ENCODE measurements at regions not wholly inside any gene's neighbourhood (a gene's known extent, or its start where the extent isn't known, plus 50 kb on each side); places are given as distances from the start of the nearest gene placed in this dataset.

DNA sequence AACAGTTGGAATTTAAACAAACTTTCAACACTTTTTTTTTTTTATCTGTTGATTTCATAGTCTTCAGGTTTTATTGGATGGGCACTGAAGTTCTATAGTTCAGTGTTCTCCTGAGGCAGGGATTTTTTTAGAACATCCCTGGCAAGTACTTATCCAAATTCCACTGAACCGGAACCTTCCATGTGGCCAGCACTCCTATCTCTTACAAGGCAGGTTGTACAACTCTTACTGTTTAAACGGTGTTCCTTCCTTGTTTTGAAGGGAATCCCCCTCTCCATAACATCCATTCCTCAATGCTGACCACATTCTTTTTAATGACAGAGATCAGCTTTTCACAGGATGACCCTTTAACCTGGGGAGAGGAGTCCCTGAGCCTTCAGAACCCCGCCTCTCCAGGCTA, 238.9 kb upstream of the CTBP2 start:
- TF ChIP-seq, protein P1, sequence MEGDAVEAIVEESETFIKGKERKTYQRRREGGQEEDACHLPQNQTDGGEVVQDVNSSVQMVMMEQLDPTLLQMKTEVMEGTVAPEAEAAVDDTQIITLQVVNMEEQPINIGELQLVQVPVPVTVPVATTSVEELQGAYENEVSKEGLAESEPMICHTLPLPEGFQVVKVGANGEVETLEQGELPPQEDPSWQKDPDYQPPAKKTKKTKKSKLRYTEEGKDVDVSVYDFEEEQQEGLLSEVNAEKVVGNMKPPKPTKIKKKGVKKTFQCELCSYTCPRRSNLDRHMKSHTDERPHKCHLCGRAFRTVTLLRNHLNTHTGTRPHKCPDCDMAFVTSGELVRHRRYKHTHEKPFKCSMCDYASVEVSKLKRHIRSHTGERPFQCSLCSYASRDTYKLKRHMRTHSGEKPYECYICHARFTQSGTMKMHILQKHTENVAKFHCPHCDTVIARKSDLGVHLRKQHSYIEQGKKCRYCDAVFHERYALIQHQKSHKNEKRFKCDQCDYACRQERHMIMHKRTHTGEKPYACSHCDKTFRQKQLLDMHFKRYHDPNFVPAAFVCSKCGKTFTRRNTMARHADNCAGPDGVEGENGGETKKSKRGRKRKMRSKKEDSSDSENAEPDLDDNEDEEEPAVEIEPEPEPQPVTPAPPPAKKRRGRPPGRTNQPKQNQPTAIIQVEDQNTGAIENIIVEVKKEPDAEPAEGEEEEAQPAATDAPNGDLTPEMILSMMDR (IDR thresholded peaks at IDR 0.05; ENCODE audit: control insufficient read depth, extremely low read depth, insufficient read depth): no peak
- DNase-seq (ENCODE audit: low read depth): peak; percentile 33
- no peak overlapping the region for H3K4me3 ChIP-seq (ENCODE audit: low read depth, low read length)

DNA sequence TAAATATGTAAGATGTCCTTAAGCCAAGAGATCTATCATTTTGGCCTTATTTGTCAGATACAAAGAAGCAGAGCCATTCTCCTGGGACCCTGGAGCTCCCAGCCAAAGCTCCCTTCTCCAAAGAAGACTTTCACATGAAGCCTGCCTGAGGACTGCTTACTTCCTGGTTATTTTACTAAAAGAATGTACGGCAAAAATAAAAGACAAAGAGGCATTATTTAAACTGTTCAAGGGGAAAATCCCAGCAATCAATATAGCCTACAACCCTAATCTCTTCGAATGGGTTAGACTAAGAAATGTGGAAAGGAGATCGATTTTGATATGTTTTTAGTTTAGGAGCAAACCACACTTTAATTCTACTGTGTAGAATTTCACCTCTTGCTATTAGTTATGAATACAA, 237.9 kb upstream of the CTBP2 start:
- H3K4me3 ChIP-seq (ENCODE audit: low read depth, low read length): no peak overlapping the region
- TF ChIP-seq, protein P1 (IDR thresholded peaks at IDR 0.05; ENCODE audit: control insufficient read depth, extremely low read depth, insufficient read depth): no peak
- DNase-seq (ENCODE audit: low read depth): no peak

DNA sequence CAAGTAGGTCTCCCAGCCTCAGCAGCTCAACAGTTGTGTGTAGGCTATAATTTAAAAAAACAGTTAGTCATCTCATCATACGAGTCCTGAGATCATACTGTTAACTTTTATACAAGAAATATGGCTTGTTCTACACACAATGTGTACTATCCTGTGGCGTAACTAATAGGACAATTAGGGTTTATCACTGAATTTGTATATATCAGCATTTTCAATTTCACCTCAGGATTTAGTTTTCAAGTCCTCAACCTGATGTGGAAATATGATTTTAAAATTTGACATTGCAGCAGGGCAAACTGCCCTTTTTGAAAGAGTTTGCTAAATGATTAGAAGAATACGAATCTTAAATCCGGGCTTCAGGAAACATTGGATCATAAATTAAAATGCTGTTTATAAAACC, 237.2 kb upstream of the CTBP2 start:
- no peak overlapping the region for H3K4me3 ChIP-seq (ENCODE audit: low read depth, low read length)
- TF ChIP-seq, protein P1 (IDR thresholded peaks at IDR 0.05; ENCODE audit: control insufficient read depth, extremely low read depth, insufficient read depth): no peak
- no peak for DNase-seq (ENCODE audit: low read depth)

DNA sequence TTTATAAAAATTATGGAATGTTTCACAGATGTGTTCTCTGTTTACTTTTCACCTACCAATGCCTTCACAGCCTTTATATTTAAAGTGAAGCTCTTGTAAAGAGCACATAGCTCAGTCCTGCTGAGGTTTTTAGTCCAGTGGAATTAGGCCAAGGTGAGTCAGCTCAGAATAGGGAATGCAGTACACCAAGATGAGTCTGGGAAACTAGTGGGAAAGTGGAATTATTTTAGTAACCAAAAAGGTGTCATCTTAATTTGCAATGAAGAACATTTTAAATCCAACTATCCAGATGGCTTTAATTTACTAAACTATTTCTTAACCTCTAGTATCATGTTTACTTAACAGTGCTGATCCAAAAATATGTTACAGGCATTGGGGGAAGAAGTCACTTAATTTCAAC, 236.3 kb upstream of the CTBP2 start:
- H3K4me3 ChIP-seq (ENCODE audit: low read depth, low read length): no peak overlapping the region
- TF ChIP-seq, protein P1 (IDR thresholded peaks at IDR 0.05; ENCODE audit: control insufficient read depth, extremely low read depth, insufficient read depth): no peak
- DNase-seq (ENCODE audit: low read depth): no peak

DNA sequence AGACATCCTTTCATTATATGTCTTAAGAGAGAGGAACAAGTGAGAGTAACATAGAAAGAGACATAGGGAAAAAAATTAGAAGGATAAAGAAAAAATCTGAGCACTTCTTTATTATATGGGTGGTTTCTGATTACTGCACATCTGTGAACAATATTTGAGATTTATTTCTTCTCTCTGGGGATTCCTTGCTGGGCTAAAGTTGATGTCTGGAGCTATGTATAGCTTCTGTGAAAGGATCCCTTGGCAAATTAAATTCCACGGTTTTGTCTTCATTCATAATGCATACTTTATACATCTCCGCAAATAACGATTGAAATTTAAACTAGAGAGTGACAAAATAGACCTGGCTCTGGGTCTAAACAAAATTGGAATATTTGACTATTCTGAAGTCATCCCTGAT, 232.2 kb upstream of the CTBP2 start:
- no peak for DNase-seq (ENCODE audit: low read depth)
- H3K4me3 ChIP-seq (ENCODE audit: low read depth, low read length): no peak overlapping the region
- TF ChIP-seq, protein P1 (IDR thresholded peaks at IDR 0.05; ENCODE audit: control insufficient read depth, extremely low read depth, insufficient read depth): no peak

DNA sequence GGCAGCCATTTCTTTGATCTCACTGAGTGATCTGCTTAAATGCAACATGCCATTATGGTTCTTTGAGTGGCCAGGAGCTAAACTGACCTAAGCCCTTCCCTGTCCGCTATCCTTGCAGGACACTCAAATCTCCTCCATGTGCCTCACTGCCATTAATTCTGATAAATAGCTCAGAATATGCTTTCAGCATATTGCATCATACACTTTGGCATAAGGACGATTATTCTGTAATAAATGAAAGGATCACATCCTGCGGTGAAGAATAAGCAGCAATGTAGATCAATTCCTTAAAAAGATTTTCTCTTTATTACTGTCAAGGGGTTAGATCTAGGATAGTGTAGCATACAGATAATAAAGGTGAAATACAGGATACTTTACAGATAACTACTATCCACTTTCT, 231.8 kb upstream of the CTBP2 start:
- TF ChIP-seq, protein P1 (IDR thresholded peaks at IDR 0.05; ENCODE audit: control insufficient read depth, extremely low read depth, insufficient read depth): no peak
- DNase-seq (ENCODE audit: low read depth): no peak

DNA sequence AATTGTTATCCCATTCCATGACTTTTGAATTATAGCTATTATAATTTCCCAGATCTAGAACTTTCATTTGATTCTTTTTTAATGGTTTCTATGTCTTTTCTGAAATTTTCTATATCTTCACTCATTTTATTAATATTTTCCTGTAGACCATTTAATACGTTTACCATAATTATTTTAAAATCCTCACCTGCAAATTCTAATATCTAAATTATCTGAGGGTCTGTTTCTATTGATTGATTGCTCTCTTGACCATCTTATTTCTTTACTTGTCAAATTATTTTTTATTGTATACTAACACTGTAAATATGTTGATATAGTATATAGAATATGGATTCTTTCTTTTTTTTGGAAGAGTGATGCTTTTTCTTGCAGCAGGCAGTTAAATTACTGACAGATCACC, 229.3 kb upstream of the CTBP2 start:
- TF ChIP-seq, protein P1 (IDR thresholded peaks at IDR 0.05; ENCODE audit: control insufficient read depth, extremely low read depth, insufficient read depth): no peak
- DNase-seq (ENCODE audit: low read depth): no peak
- H3K4me3 ChIP-seq (ENCODE audit: low read depth, low read length): no peak overlapping the region

More for the DNA sequence above, 231.8 kb upstream of the CTBP2 start:
- no peak overlapping the region for H3K4me3 ChIP-seq (ENCODE audit: low read depth, low read length)
